HFF-Myc (cell line): ENCODE measurements at regions not wholly inside any gene's neighbourhood (a gene's known extent, or its start where the extent isn't known, plus 50 kb on each side); places are given as distances from the start of the nearest gene placed in this dataset.

Source experiments
- DNase-seq: peaks from one replicate; pipeline ENCODE4 v3.0.0-alpha.2; 2011; ENCODE audit warnings: low read depth; ENCODE audit errors: extremely low read depth
- H3K4me3 ChIP-seq: replicated peaks from 2 replicates; pipeline ENCODE4 v1.5.1; 2011; ENCODE audit warnings: low read depth, mild to moderate bottlenecking, control low read depth, low read length
- CTCF ChIP-seq: IDR thresholded peaks from 2 replicates; pipeline ENCODE4 v1.5.1; 2012; ENCODE audit warnings: mild to moderate bottlenecking, low read depth, low read length, control low read depth; ENCODE audit errors: missing control alignments

GRCh38 chr2:183665425-183665824, 541.2 kb downstream of the NUP35 start:
- no peak overlapping the region for H3K4me3 ChIP-seq
- TF ChIP-seq CTCF, result no peak
- no peak for DNase-seq

GRCh38 chr2:183666031-183666430, 541.8 kb downstream of the NUP35 start:
- no peak for DNase-seq
- no peak for TF ChIP-seq CTCF
- no peak overlapping the region for H3K4me3 ChIP-seq

GRCh38 chr2:183671233-183671632, 547.0 kb downstream of the NUP35 start:
- TF ChIP-seq CTCF, result no peak
- no peak for DNase-seq
- H3K4me3 ChIP-seq, result no peak overlapping the region

- DNase-seq, result no peak
- no peak overlapping the region for H3K4me3 ChIP-seq
- no peak for TF ChIP-seq CTCF
Measured at GRCh38 chr2:183678908-183679307, 554.7 kb downstream of the NUP35 start.

GRCh38 chr2:183680573-183680972, 556.3 kb downstream of the NUP35 start:
- TF ChIP-seq CTCF, result no peak

GRCh38 chr2:183684686-183685085, 560.4 kb downstream of the NUP35 start:
- no peak for DNase-seq
- no peak for TF ChIP-seq CTCF
- no peak overlapping the region for H3K4me3 ChIP-seq

More at GRCh38 chr2:183680573-183680972, 556.3 kb downstream of the NUP35 start:
- H3K4me3 ChIP-seq, result no peak overlapping the region
- DNase-seq, result no peak

- TF ChIP-seq CTCF, result no peak
- no peak overlapping the region for H3K4me3 ChIP-seq
- DNase-seq, result no peak
Measured at GRCh38 chr2:183696028-183696427, 571.8 kb downstream of the NUP35 start.
